H1 (cell line): ENCODE measurements at regions not wholly inside any gene's neighbourhood (a gene's known extent, or its start where the extent isn't known, plus 50 kb on each side); places are given as distances from the start of the nearest gene placed in this dataset.

Experiments
- BCL11A ChIP-seq, 2 experiments: IDR thresholded peaks; one replicate each; pipeline ENCODE4 v1.6.1; 2011; ENCODE audit warnings: low read depth in 2 of 2, low read length in 2 of 2, mild to moderate bottlenecking in 2 of 2
- BRCA1 ChIP-seq: IDR thresholded peaks from 2 replicates; pipeline ENCODE4 v1.6.1; 2012; ENCODE audit warnings: low read depth, low read length, improper control_type of control experiment
- EP300 ChIP-seq, 2 experiments: IDR thresholded peaks; 1 replicate in 1 of 2; 2 replicates in 1 of 2; pipeline ENCODE4 v1.6.1; 2011 to 2012; ENCODE audit warnings: low read depth in 2 of 2, low read length in 2 of 2, mild to moderate bottlenecking in 2 of 2, borderline replicate concordance in 1 of 2, inconsistent platforms in 1 of 2, moderate library complexity in 1 of 2
- KDM1A ChIP-seq: fragments of 200-600, 300-600 bp; sonication (generic); IDR thresholded peaks from 2 replicates; pipeline ENCODE4 v1.7.1; 2016; ENCODE audit warnings: mild to moderate bottlenecking, low read length, borderline replicate concordance
- POLR2A ChIP-seq, 2 experiments: IDR thresholded peaks; 1 replicate in 1 of 2; 2 replicates in 1 of 2; pipeline ENCODE4 v1.6.1; 2011; ENCODE audit warnings: low read depth in 2 of 2, low read length in 2 of 2, mild to moderate bottlenecking in 2 of 2; ENCODE audit errors: control extremely low read depth in 1 of 2
- RNF2 ChIP-seq: fragments of 200-900, 300-1000 bp; sonication (generic); IDR thresholded peaks from 2 replicates; pipeline ENCODE4 v1.7.1; 2016; ENCODE audit warnings: borderline replicate concordance, low read depth, mild to moderate bottlenecking, antibody characterized with exemption, low read length; ENCODE audit not compliant: poor library complexity, severe bottlenecking; ENCODE audit errors: missing control alignments
- SIN3A ChIP-seq, 2 experiments: IDR thresholded peaks in 1 of 2; conservative IDR thresholded peaks in 1 of 2; 2 replicates each; pipeline ENCODE4 v1.6.1; 2011 to 2012; ENCODE audit warnings: low read length in 2 of 2, improper control_type of control experiment in 1 of 2, low read depth in 1 of 2, mild to moderate bottlenecking in 1 of 2
- TEAD4 ChIP-seq: IDR thresholded peaks from 2 replicates; pipeline ENCODE4 v1.6.1; 2012; ENCODE audit warnings: low read depth, low read length, inconsistent platforms, mixed read lengths
- TF ChIP-seq, protein P1 (sequence below), 3 experiments: IDR thresholded peaks; 1 replicate in 2 of 3; 2 replicates in 1 of 3; pipeline versions ENCODE4 v1.5.1 to v1.6.1; 2011; ENCODE audit warnings: low read length in 3 of 3, mild to moderate bottlenecking in 3 of 3, inconsistent platforms in 2 of 3, low read depth in 1 of 3, moderate library complexity in 1 of 3; ENCODE audit not compliant: insufficient read depth in 1 of 3; ENCODE audit errors: control extremely low read depth in 1 of 3

DNA sequence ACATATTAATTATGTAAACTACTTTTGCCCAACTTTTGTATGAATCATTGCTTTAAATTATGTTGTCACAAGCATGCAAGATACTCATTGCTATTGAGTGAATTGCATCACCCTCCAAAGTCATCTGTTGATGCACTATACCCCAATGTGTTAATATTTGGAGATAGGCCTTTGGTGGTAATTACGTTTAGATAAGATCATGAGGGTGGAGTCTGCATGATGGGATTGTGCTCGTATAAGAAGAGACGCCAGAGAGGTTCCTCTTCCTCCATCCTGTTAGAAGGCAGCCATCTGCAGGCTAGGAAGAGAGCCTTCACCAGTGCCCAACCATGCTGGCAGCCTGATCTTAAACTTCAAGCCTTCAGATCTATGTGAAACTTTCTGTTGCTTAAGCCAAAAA, 95.3 kb upstream of the MAGI2 start:
- TF ChIP-seq KDM1A, result no peak
- no peak for TF ChIP-seq EP300 (IDR thresholded peaks at IDR 0.05; ENCODE audit: borderline replicate concordance in 1 of 2, low read depth in 2 of 2, low read length in 2 of 2)
- TF ChIP-seq BCL11A (IDR thresholded peaks at IDR 0.05; ENCODE audit: low read depth in 2 of 2, low read length in 2 of 2), result no peak
- TF ChIP-seq, protein P1, sequence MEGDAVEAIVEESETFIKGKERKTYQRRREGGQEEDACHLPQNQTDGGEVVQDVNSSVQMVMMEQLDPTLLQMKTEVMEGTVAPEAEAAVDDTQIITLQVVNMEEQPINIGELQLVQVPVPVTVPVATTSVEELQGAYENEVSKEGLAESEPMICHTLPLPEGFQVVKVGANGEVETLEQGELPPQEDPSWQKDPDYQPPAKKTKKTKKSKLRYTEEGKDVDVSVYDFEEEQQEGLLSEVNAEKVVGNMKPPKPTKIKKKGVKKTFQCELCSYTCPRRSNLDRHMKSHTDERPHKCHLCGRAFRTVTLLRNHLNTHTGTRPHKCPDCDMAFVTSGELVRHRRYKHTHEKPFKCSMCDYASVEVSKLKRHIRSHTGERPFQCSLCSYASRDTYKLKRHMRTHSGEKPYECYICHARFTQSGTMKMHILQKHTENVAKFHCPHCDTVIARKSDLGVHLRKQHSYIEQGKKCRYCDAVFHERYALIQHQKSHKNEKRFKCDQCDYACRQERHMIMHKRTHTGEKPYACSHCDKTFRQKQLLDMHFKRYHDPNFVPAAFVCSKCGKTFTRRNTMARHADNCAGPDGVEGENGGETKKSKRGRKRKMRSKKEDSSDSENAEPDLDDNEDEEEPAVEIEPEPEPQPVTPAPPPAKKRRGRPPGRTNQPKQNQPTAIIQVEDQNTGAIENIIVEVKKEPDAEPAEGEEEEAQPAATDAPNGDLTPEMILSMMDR (IDR thresholded peaks at IDR 0.05; ENCODE audit: control extremely low read depth in 1 of 3, insufficient read depth in 1 of 3, low read depth in 1 of 3, low read length in 3 of 3), result no peak
- TF ChIP-seq POLR2A (IDR thresholded peaks at IDR 0.05; ENCODE audit: control extremely low read depth in 1 of 2, low read depth in 2 of 2, low read length in 2 of 2), result no peak
- TF ChIP-seq RNF2, result no peak
- no peak for TF ChIP-seq BRCA1
- TF ChIP-seq TEAD4, result no peak
- TF ChIP-seq SIN3A (conservative IDR thresholded peaks at IDR 0.05 in 1 of 2, IDR thresholded peaks at IDR 0.05 in 1 of 2; ENCODE audit: low read depth in 1 of 2, low read length in 2 of 2), result no peak
